Smooth muscle cell (in vitro differentiated cells): ENCODE measurements at regions not wholly inside any gene's neighbourhood (a gene's known extent, or its start where the extent isn't known, plus 50 kb on each side); places are given as distances from the start of the nearest gene placed in this dataset.

Experiments
- DNase-seq: peaks from one replicate; lab custom pipeline; 2025; ENCODE audit not compliant: unreplicated experiment; lab: John Stamatoyannopoulos, UW
- H2AFZ ChIP-seq: fragments of 200-600 bp; sonication (generic); 2 replicates; pipeline ENCODE4 v1.6.0; 2016; ENCODE audit warnings: antibody characterized with exemption, low read depth, mild to moderate bottlenecking
- H3F3A ChIP-seq: fragments of 200-600 bp; sonication (generic); 2 replicates; pipeline ENCODE4 v1.6.0; 2017; ENCODE audit warnings: antibody characterized with exemption, low read depth
- H3K27ac ChIP-seq: fragments of 200-600 bp; sonication (generic); 2 replicates; pipeline ENCODE4 v1.5.1; 2016; ENCODE audit warnings: low read depth, mild to moderate bottlenecking
- H3K27me3 ChIP-seq: fragments of 200-600 bp; sonication (generic); 2 replicates; pipeline ENCODE4 v1.6.1; 2016; ENCODE audit warnings: low read depth, mild to moderate bottlenecking
- H3K36me3 ChIP-seq: fragments of 200-600 bp; sonication (generic); 2 replicates; pipeline ENCODE4 v1.5.1; 2016; ENCODE audit warnings: low read depth
- H3K4me1 ChIP-seq: fragments of 200-600 bp; sonication (generic); 2 replicates; pipeline ENCODE4 v1.5.1; 2016; ENCODE audit warnings: low read depth
- H3K4me2 ChIP-seq: fragments of 200-600 bp; sonication (generic); 2 replicates; pipeline ENCODE4 v1.6.0; 2016; ENCODE audit warnings: mild to moderate bottlenecking
- H3K4me3 ChIP-seq: fragments of 200-600 bp; sonication (generic); 2 replicates; pipeline ENCODE4 v1.5.1; 2016; ENCODE audit warnings: mild to moderate bottlenecking
- H3K79me2 ChIP-seq: fragments of 200-600 bp; sonication (generic); 2 replicates; pipeline ENCODE4 v1.6.0; 2016; ENCODE audit warnings: low read depth, mild to moderate bottlenecking
- H3K9ac ChIP-seq: fragments of 200-600 bp; sonication (generic); 2 replicates; pipeline ENCODE4 v1.6.0; 2016; ENCODE audit warnings: low read depth
- H3K9me3 ChIP-seq: fragments of 200-600 bp; sonication (generic); replicated peaks from 2 replicates; pipeline ENCODE4 v1.5.1; 2016; ENCODE audit warnings: low read depth
- H4K20me1 ChIP-seq: fragments of 200-600 bp; sonication (generic); 2 replicates; pipeline ENCODE4 v1.6.0; 2016; ENCODE audit warnings: low read depth
- WGBS: methylation state at CpG from one replicate; pipeline ENCODE4 v1.1.7; 2016; ENCODE audit warnings: low lambda C conversion rate; 5-methylcytosine and 5-hydroxymethylcytosine counted together
- TF ChIP-seq, protein P1 (sequence below): fragments of 200-600 bp; sonication (generic); IDR thresholded peaks from 2 replicates; pipeline ENCODE4 v1.5.1; 2017; ENCODE audit warnings: borderline replicate concordance, mild to moderate bottlenecking, antibody characterized with exemption; ENCODE audit not compliant: insufficient read depth, poor library complexity, severe bottlenecking

GRCh38 chr1:94599095-94599813 lies 57.7 kb upstream of the F3 start:
- no peak overlapping the region for H3K4me3 ChIP-seq
- H3K9me3 ChIP-seq: no peaks in the 10 kb centered on the region
- WGBS: 78% methylated on average over 11 of the region's 11 CpGs
- no peak overlapping the region for H3K9ac ChIP-seq
- no peaks in the 10 kb centered on the region for H4K20me1 ChIP-seq
- H3K27ac ChIP-seq: peak overlapping the region; percentile 66
- DNase-seq: no peak
- H3F3A ChIP-seq: no peaks in the 10 kb centered on the region
- peaks cover 9% of the 10 kb centered on the region for H3K4me1 ChIP-seq
- no peak overlapping the region for H3K4me2 ChIP-seq
- no peaks in the 10 kb centered on the region for H3K27me3 ChIP-seq
- H2AFZ ChIP-seq: no peak overlapping the region
- H3K36me3 ChIP-seq: no peaks in the 10 kb centered on the region
- TF ChIP-seq, protein P1, sequence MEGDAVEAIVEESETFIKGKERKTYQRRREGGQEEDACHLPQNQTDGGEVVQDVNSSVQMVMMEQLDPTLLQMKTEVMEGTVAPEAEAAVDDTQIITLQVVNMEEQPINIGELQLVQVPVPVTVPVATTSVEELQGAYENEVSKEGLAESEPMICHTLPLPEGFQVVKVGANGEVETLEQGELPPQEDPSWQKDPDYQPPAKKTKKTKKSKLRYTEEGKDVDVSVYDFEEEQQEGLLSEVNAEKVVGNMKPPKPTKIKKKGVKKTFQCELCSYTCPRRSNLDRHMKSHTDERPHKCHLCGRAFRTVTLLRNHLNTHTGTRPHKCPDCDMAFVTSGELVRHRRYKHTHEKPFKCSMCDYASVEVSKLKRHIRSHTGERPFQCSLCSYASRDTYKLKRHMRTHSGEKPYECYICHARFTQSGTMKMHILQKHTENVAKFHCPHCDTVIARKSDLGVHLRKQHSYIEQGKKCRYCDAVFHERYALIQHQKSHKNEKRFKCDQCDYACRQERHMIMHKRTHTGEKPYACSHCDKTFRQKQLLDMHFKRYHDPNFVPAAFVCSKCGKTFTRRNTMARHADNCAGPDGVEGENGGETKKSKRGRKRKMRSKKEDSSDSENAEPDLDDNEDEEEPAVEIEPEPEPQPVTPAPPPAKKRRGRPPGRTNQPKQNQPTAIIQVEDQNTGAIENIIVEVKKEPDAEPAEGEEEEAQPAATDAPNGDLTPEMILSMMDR: peak; percentile 32
- H3K79me2 ChIP-seq: no peaks in the 10 kb centered on the region

DNA sequence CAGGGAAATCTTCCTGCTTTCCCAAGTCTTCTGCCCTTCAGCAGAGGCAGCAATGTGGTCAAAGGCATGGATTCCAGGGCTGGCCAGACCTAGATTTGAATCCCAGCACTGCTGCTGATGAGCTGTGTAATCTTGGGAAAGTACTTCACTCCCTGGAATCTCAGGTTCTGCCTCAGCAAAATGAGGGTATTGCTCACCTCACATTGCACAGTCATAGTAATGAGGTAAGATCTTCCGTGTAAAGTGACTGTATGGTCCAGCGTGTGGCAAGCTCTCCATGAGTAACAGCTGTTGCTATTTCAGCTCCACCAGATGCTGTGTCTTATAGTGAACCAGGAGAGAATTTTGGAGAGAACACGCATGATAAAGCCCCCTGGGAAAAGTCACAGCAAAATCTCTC lies 56.1 kb upstream of the F3 start:
- no peaks in the 10 kb centered on the region for H3K36me3 ChIP-seq
- H3K4me2 ChIP-seq: peak overlapping the region; percentile 15
- no peaks in the 10 kb centered on the region for H3K27me3 ChIP-seq
- DNase-seq: no peak
- H3K9me3 ChIP-seq: no peaks in the 10 kb centered on the region
- H3K4me1 ChIP-seq: peaks cover 18% of the 10 kb centered on the region
- H4K20me1 ChIP-seq: no peaks in the 10 kb centered on the region
- WGBS: 38% methylated on average over 3 of the region's 3 CpGs
- no peaks in the 10 kb centered on the region for H3K79me2 ChIP-seq
- TF ChIP-seq, protein P1: no peak
- no peaks in the 10 kb centered on the region for H3F3A ChIP-seq
- peak overlapping the region; percentile 66 for H3K27ac ChIP-seq
- H3K4me3 ChIP-seq: no peak overlapping the region
- H3K9ac ChIP-seq: no peak overlapping the region
- H2AFZ ChIP-seq: no peak overlapping the region

DNA sequence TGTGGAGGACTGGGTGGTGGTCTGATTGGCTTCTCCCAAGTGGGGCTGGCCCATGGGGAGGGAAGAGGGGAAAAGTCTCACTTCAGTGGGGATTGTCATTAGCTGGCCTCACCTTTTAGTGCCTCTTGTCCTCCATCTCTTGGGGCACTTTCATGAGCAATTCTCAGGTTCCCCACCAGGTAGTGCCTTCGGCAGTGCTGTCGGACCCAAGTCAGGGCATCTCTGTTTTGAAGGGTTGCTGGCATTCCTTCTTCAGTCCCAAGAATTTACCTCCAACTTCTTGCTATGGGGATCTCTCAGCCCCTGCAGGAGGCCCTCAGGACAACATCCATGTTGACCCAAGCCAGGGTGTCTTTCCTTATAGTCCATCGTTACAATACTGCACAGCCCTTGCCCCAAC lies 54.7 kb upstream of the F3 start:
- Histone ChIP-seq H2AFZ (no peak overlapping the region), H3F3A (no peaks in the 10 kb centered on the region), H3K36me3 (no peaks in the 10 kb centered on the region), H3K79me2 (no peaks in the 10 kb centered on the region), H3K27me3 (no peaks in the 10 kb centered on the region), H4K20me1 (no peaks in the 10 kb centered on the region), H3K4me2 (no peak overlapping the region), H3K9ac (no peak overlapping the region), H3K4me1 (peaks cover 13% of the 10 kb centered on the region), H3K27ac (no peak overlapping the region), H3K9me3 (no peaks in the 10 kb centered on the region), H3K4me3 (no peak overlapping the region)
- WGBS: 100% methylated on average over 3 of the region's 3 CpGs
- DNase-seq: no peak
- TF ChIP-seq, protein P1: no peak

DNA sequence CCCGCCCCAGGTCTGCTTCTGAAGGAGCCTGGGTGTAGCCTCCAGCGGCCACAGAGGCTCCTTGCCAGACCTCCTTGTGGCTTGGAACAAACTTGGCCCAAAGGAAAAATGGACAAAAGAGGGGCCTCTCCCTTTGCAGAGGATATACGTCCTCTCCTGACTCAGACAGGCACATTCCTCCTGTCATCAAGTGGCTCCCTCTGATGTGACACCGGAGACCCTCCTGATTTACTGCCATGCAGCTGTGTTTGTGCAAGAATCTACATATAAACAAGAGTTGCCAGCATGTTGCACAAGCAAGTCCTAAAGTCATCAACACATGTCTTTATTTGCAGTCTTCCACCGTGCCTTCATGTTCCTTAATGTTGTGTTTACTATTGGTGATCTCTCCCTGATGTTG lies 54.1 kb upstream of the F3 start:
- H3K4me3 ChIP-seq: no peak overlapping the region
- H3F3A ChIP-seq: no peaks in the 10 kb centered on the region
- no peak overlapping the region for H3K9ac ChIP-seq
- H3K27ac ChIP-seq: no peak overlapping the region
- no peak overlapping the region for H3K4me2 ChIP-seq
- no peaks in the 10 kb centered on the region for H4K20me1 ChIP-seq
- DNase-seq: no peak
- no peaks in the 10 kb centered on the region for H3K9me3 ChIP-seq
- peaks cover 17% of the 10 kb centered on the region for H3K4me1 ChIP-seq
- H3K79me2 ChIP-seq: no peaks in the 10 kb centered on the region
- no peaks in the 10 kb centered on the region for H3K27me3 ChIP-seq
- no peaks in the 10 kb centered on the region for H3K36me3 ChIP-seq
- TF ChIP-seq, protein P1: no peak
- H2AFZ ChIP-seq: no peak overlapping the region
- 40% methylated on average over 5 of the region's 5 CpGs for WGBS
